GM12878 (cell line): ENCODE measurements at regions not wholly inside any gene's neighbourhood (a gene's known extent, or its start where the extent isn't known, plus 50 kb on each side); places are given as distances from the start of the nearest gene placed in this dataset.

Source experiments
- BHLHE40 ChIP-seq, 2 experiments: fragments of 450-650 bp in 1 of 2; IDR thresholded peaks; 2 replicates each; pipeline ENCODE4 v1.6.1; 2011 to 2017; ENCODE audit warnings: low read depth in 2 of 2, borderline replicate concordance in 1 of 2, improper control_type of control experiment in 1 of 2, low read length in 1 of 2, mild to moderate bottlenecking in 1 of 2
- EP300 ChIP-seq, 2 experiments: fragments of 150-350 bp in 1 of 2; IDR thresholded peaks; 2 replicates each; pipeline ENCODE4 v1.6.1; 2011 to 2012; ENCODE audit warnings: low read depth in 2 of 2, low read length in 2 of 2, borderline replicate concordance in 1 of 2, improper control_type of control experiment in 1 of 2, inconsistent platforms in 1 of 2; ENCODE audit not compliant: control insufficient read depth in 1 of 2
- HDGF ChIP-seq: fragments of 450-650 bp; IDR thresholded peaks from 2 replicates; pipeline ENCODE4 v1.6.1; 2016; ENCODE audit warnings: antibody characterized with exemption
- MYC ChIP-seq: IDR thresholded peaks from 2 replicates; pipeline ENCODE4 v1.6.1; 2011; ENCODE audit warnings: mild to moderate bottlenecking, low read length, moderate library complexity, inconsistent platforms; ENCODE audit not compliant: insufficient read depth, insufficient replicate concordance, insufficient read length, severe bottlenecking
- NR2F1 ChIP-seq: fragments of 450-650 bp; conservative IDR thresholded peaks from 2 replicates; pipeline ENCODE4 v1.6.1; 2017; ENCODE audit warnings: mild to moderate bottlenecking
- POLR2A ChIP-seq: IDR thresholded peaks from 2 replicates; pipeline ENCODE4 v1.6.1; 2011; ENCODE audit warnings: low read depth, mild to moderate bottlenecking, low read length
- RAD21 ChIP-seq: IDR thresholded peaks from 2 replicates; pipeline ENCODE4 v1.6.1; 2011; ENCODE audit warnings: mild to moderate bottlenecking, low read depth, low read length, moderate library complexity; ENCODE audit not compliant: insufficient read depth
- TF ChIP-seq, protein P1 (sequence below): IDR thresholded peaks from 2 replicates; pipeline ENCODE4 v1.6.1; 2012; ENCODE audit warnings: low read length, inconsistent platforms

DNA sequence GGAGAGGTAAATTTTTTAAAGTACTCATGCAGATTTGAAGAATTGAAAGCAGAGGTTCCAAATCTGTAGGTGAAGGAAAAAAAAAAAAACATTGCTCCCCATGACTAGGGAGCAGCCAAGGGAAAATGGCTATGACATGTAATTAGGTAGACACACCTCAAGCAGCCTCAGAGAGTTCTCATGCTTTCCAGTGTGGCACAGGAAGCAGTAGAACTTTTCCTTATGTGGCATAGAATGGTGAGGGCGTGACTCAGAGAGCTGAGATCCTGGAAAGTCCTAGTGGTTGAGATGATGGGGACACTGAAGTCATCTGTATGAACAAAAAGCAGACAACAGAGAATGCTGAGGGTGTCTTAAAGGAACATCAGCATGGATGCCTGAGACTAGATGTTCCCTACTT lies 148.6 kb upstream of the NWD2 start:
- TF ChIP-seq NR2F1 (no peak), HDGF (no peak), RAD21 (no peak), BHLHE40 (IDR thresholded peaks at IDR 0.05; ENCODE audit: borderline replicate concordance in 1 of 2, low read depth in 2 of 2, low read length in 1 of 2) (no peak), POLR2A (no peak), EP300 (IDR thresholded peaks at IDR 0.05; ENCODE audit: borderline replicate concordance in 1 of 2, control insufficient read depth in 1 of 2, low read depth in 2 of 2, low read length in 2 of 2) (no peak), MYC (no peak)
- TF ChIP-seq, protein P1, sequence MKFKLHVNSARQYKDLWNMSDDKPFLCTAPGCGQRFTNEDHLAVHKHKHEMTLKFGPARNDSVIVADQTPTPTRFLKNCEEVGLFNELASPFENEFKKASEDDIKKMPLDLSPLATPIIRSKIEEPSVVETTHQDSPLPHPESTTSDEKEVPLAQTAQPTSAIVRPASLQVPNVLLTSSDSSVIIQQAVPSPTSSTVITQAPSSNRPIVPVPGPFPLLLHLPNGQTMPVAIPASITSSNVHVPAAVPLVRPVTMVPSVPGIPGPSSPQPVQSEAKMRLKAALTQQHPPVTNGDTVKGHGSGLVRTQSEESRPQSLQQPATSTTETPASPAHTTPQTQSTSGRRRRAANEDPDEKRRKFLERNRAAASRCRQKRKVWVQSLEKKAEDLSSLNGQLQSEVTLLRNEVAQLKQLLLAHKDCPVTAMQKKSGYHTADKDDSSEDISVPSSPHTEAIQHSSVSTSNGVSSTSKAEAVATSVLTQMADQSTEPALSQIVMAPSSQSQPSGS = no peak
